OCI-LY1 (cell line): ENCODE measurements at regions not wholly inside any gene's neighbourhood (a gene's known extent, or its start where the extent isn't known, plus 50 kb on each side); places are given as distances from the start of the nearest gene placed in this dataset.

Source experiments
- H2AFZ ChIP-seq: fragments of 200-600 bp; sonication (generic), shearing (Covaris generic); 2 replicates; pipeline ENCODE4 v1.6.0; 2014; ENCODE audit warnings: antibody characterized with exemption, mild to moderate bottlenecking, low read length
- H3F3A ChIP-seq: fragments of 200-600 bp; sonication (generic), shearing (Covaris generic); 2 replicates; pipeline ENCODE4 v1.6.0; 2014; ENCODE audit warnings: mild to moderate bottlenecking, antibody characterized with exemption, low read length, moderate library complexity; ENCODE audit not compliant: insufficient read depth
- H3K27ac ChIP-seq: fragments of 200-600 bp; sonication (generic); 2 replicates; pipeline ENCODE4 v1.5.1; 2014; ENCODE audit warnings: low read length, mixed run types, mild to moderate bottlenecking, low read depth; ENCODE audit not compliant: poor library complexity, severe bottlenecking
- H3K27me3 ChIP-seq: fragments of 200-600 bp; sonication (generic); 2 replicates; pipeline ENCODE4 v1.6.0; 2014; ENCODE audit warnings: antibody characterized with exemption, mild to moderate bottlenecking, low read length, moderate library complexity; ENCODE audit not compliant: insufficient read depth
- H3K36me3 ChIP-seq: fragments of 200-600 bp; sonication (generic); 2 replicates; pipeline ENCODE4 v1.6.1; 2014; ENCODE audit warnings: mild to moderate bottlenecking, antibody characterized with exemption, low read length, moderate library complexity, mixed read lengths; ENCODE audit not compliant: insufficient read depth
- H3K4me1 ChIP-seq: fragments of 200-600 bp; sonication (generic); 2 replicates; pipeline ENCODE4 v1.5.1; 2014; ENCODE audit warnings: mild to moderate bottlenecking, low read length, moderate library complexity; ENCODE audit not compliant: insufficient read depth, severe bottlenecking
- H3K4me2 ChIP-seq: fragments of 200-600 bp; sonication (generic), shearing (Covaris generic); 2 replicates; pipeline ENCODE4 v1.6.1; 2014; ENCODE audit warnings: low read length
- H3K4me3 ChIP-seq: fragments of 200-600 bp; sonication (generic); 2 replicates; pipeline ENCODE4 v1.5.1; 2014; ENCODE audit warnings: low read length, low read depth, mild to moderate bottlenecking, mixed read lengths; ENCODE audit not compliant: poor library complexity, severe bottlenecking
- H3K79me2 ChIP-seq: fragments of 200-600 bp; shearing (Covaris generic); 2 replicates; pipeline ENCODE4 v1.6.1; 2016; ENCODE audit warnings: mixed run types, low read length, mixed read lengths; ENCODE audit not compliant: insufficient read depth
- H3K9ac ChIP-seq: fragments of 200-600 bp; sonication (generic), shearing (Covaris generic); 2 replicates; pipeline ENCODE4 v1.6.1; 2014; ENCODE audit warnings: mild to moderate bottlenecking, low read length, mixed read lengths
- H3K9me2 ChIP-seq: fragments of 200-600 bp; sonication (generic), shearing (Covaris generic); 2 replicates; pipeline ENCODE4 v1.6.1; 2014; ENCODE audit warnings: low read depth, mild to moderate bottlenecking, low read length, mixed read lengths
- H3K9me3 ChIP-seq: fragments of 200-600 bp; shearing (Covaris generic); 2 replicates; pipeline ENCODE4 v1.6.1; 2014; ENCODE audit warnings: low read length, mixed read lengths
- H4K20me1 ChIP-seq: fragments of 200-600 bp; sonication (generic), shearing (Covaris generic); 2 replicates; pipeline ENCODE4 v1.6.0; 2016; ENCODE audit warnings: mild to moderate bottlenecking, low read length; ENCODE audit not compliant: insufficient read depth
- EZH2 ChIP-seq: fragments of 200-600 bp; sonication (generic), shearing (Covaris generic); IDR thresholded peaks from 2 replicates; pipeline ENCODE4 v1.8.0; 2017; ENCODE audit warnings: borderline replicate concordance, mixed run types, mild to moderate bottlenecking, antibody characterized with exemption, low read length, moderate library complexity, mixed read lengths
- TF ChIP-seq, protein P1 (sequence below): fragments of 200-600 bp; sonication (generic), shearing (Covaris generic); IDR thresholded peaks from 2 replicates; pipeline ENCODE4 v1.5.1; 2017; ENCODE audit warnings: mild to moderate bottlenecking, antibody characterized with exemption, low read length, moderate library complexity, mixed read lengths

DNA sequence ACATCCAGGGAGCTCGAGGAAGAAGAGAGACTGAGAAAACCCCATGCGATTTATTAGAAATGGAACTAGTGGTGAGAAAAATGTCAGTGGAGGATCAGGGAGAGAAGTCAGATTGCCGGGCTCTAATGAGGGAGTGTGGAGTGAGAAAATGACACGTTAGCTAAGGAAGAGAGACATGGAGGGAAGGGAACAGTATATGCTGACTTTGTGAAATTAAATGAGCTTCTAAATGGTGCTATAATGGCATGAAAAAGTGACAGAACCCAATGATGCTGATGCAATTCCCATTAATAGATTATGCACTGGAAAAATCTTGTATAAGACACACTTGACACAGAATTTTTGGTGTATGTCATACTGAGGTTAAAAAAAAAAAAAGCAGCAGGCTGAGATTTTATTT is 112.6 kb downstream of the HSPH1 start:
- Histone ChIP-seq H3K79me2 (no peaks in the 10 kb centered on the region), H3F3A (no peaks in the 10 kb centered on the region), H2AFZ (no peak overlapping the region), H3K27ac (no peak overlapping the region), H3K9ac (no peak overlapping the region), H3K9me3 (no peaks in the 10 kb centered on the region), H3K4me3 (no peak overlapping the region), H3K27me3 (no peaks in the 10 kb centered on the region), H3K4me2 (no peak overlapping the region), H4K20me1 (no peaks in the 10 kb centered on the region), H3K9me2 (no peaks in the 10 kb centered on the region), H3K36me3 (no peaks in the 10 kb centered on the region), H3K4me1 (no peaks in the 10 kb centered on the region)
- TF ChIP-seq, protein P1, sequence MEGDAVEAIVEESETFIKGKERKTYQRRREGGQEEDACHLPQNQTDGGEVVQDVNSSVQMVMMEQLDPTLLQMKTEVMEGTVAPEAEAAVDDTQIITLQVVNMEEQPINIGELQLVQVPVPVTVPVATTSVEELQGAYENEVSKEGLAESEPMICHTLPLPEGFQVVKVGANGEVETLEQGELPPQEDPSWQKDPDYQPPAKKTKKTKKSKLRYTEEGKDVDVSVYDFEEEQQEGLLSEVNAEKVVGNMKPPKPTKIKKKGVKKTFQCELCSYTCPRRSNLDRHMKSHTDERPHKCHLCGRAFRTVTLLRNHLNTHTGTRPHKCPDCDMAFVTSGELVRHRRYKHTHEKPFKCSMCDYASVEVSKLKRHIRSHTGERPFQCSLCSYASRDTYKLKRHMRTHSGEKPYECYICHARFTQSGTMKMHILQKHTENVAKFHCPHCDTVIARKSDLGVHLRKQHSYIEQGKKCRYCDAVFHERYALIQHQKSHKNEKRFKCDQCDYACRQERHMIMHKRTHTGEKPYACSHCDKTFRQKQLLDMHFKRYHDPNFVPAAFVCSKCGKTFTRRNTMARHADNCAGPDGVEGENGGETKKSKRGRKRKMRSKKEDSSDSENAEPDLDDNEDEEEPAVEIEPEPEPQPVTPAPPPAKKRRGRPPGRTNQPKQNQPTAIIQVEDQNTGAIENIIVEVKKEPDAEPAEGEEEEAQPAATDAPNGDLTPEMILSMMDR: no peak
- no peak for TF ChIP-seq EZH2

DNA sequence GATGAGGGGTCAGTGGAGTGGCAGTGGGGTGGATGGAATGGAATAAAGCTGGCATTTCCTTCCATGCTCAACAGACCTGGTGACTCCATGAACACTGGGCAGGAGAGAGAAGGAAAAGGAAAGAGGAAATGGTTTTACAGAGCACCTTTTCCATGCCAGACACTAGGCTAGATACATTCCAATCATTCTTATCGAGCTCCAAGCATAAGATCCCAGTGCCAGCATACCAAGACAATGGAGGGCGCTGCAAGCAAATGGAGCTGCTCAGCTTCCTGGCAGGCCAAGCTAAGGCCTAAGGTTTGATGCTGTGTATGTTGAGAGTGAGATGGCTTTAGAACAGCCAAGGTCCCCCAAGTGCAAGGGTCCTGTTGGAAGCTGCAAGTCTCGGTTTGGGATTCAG is 113.2 kb downstream of the HSPH1 start:
- Histone ChIP-seq H3K9me2 (no peaks in the 10 kb centered on the region), H3K36me3 (no peaks in the 10 kb centered on the region), H2AFZ (no peak overlapping the region), H3K27me3 (no peaks in the 10 kb centered on the region), H3K79me2 (no peaks in the 10 kb centered on the region), H3K4me3 (no peak overlapping the region), H3K4me1 (no peaks in the 10 kb centered on the region), H3K9ac (no peak overlapping the region), H3F3A (no peaks in the 10 kb centered on the region), H4K20me1 (no peaks in the 10 kb centered on the region), H3K4me2 (no peak overlapping the region), H3K27ac (no peak overlapping the region), H3K9me3 (no peaks in the 10 kb centered on the region)
- TF ChIP-seq EZH2: no peak
- TF ChIP-seq, protein P1: no peak

DNA sequence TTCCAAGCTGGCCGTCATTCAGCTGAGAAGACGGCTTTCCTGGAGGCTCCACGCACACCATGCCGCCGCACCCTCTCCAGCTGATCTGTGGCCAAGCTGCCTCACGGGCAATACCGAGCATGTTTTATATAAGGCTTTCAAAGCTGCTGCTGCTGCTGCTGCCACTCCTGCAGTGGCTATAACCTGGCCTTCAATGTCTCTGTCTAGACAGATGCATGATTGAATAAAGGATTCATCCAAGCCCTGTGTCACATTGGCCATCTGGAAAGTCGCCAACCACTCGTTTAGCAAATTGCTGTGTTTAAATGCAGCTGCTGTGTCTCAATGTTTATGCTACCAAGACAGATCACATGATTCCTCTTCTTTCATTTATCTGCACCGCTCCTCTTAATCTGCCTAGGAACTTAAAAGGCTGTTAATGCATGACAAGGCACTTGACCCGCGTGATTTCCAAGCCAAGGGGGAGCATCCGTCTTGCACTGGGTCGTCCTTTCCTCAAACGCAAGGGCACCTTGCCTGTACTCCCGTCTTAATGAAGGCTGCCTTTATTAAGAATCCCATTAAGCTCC is 114.3 kb downstream of the TEX26 start:
- H3K4me1 ChIP-seq: no peaks in the 10 kb centered on the region
- H3K4me3 ChIP-seq: no peak overlapping the region
- no peaks in the 10 kb centered on the region for H3K9me2 ChIP-seq
- no peaks in the 10 kb centered on the region for H3K9me3 ChIP-seq
- no peaks in the 10 kb centered on the region for H3F3A ChIP-seq
- TF ChIP-seq, protein P1: no peak
- TF ChIP-seq EZH2: no peak
- no peaks in the 10 kb centered on the region for H4K20me1 ChIP-seq
- H3K27me3 ChIP-seq: no peaks in the 10 kb centered on the region
- H2AFZ ChIP-seq: no peak overlapping the region
- no peak overlapping the region for H3K27ac ChIP-seq
- no peaks in the 10 kb centered on the region for H3K79me2 ChIP-seq
- no peaks in the 10 kb centered on the region for H3K36me3 ChIP-seq
- no peak overlapping the region for H3K9ac ChIP-seq
- H3K4me2 ChIP-seq: no peak overlapping the region
